GM12891 (cell line): ENCODE measurements at regions not wholly inside any gene's neighbourhood (a gene's known extent, or its start where the extent isn't known, plus 50 kb on each side); places are given as distances from the start of the nearest gene placed in this dataset.
"Not testable (repeated sequence)": the region's sequence is repeated elsewhere in the genome, so short reads cannot be mapped to it uniquely, and the experiment has no call there.

Source experiments
- DNase-seq: peaks from one replicate; pipeline ENCODE4 v3.0.0; 2011; ENCODE audit warnings: low spot score; ENCODE audit not compliant: insufficient read length
- FAIRE-seq: peaks from 2 replicates; lab custom pipeline; 2011; peaks lifted over from hg19 to GRCh38; lab: Jason Lieb, UNC
- PAX5 ChIP-seq: IDR thresholded peaks from 2 replicates; pipeline ENCODE4 v1.6.1; 2011; ENCODE audit warnings: low read length, moderate library complexity, mild to moderate bottlenecking; ENCODE audit not compliant: insufficient read depth, severe bottlenecking
- POLR2A ChIP-seq: IDR thresholded peaks from 2 replicates; pipeline ENCODE4 v1.6.1; 2011; ENCODE audit warnings: low read depth, low read length, control low read depth
- POLR2AphosphoS5 ChIP-seq: IDR thresholded peaks from 2 replicates; pipeline ENCODE4 v1.6.1; 2011; ENCODE audit warnings: low read depth, low read length, control low read depth
- POU2F2 ChIP-seq: IDR thresholded peaks from 2 replicates; pipeline ENCODE4 v1.6.1; 2011; ENCODE audit warnings: low read depth, mild to moderate bottlenecking, control low read depth, low read length, moderate library complexity
- SPI1 ChIP-seq: IDR thresholded peaks from 2 replicates; pipeline ENCODE4 v1.6.1; 2011; ENCODE audit warnings: low read depth, low read length, control low read depth
- TAF1 ChIP-seq: IDR thresholded peaks from 2 replicates; pipeline ENCODE4 v1.6.1; 2011; ENCODE audit warnings: low read depth, low read length, control low read depth

DNA sequence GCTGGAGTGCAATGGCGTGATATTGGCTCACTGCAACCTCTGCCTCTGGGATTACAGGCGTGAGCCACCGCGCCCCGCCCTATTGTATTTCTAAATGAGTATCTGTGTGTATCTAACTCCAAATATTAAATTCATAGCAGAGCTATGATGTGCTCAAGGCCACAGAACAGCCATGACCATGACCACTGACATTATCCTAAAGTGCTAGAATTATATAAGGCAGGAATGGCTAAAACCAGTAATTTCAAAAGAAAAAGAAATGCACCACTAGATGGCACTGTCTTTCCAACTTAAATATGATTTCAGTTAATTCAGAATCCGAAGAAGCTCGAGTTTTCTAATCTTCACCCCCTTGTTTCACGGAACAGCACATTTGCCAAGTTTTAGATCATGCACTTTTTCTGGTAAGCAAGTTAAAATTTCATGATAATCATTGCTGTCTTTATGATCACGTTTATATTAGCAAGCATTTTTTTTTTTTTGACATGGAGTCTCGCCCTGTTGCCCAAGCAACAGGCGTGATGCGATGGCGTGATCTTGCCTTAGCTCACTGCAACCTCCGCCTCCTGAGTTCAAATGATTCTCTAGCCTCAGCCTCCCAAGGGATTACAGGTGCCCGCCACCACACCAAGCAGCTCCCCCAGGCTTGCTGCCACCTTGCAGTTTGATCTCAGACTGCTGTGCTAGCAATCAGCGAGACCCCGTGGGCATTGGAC is 65.3 kb downstream of the OR13A1 start:
- TF ChIP-seq POLR2AphosphoS5: no peak
- TF ChIP-seq POLR2A: no peak
- TF ChIP-seq SPI1: no peak
- no peak for TF ChIP-seq PAX5
- TF ChIP-seq TAF1: no peak
- no peak for TF ChIP-seq POU2F2
- DNase-seq: no peak
- FAIRE-seq: peak; percentile 90

DNA sequence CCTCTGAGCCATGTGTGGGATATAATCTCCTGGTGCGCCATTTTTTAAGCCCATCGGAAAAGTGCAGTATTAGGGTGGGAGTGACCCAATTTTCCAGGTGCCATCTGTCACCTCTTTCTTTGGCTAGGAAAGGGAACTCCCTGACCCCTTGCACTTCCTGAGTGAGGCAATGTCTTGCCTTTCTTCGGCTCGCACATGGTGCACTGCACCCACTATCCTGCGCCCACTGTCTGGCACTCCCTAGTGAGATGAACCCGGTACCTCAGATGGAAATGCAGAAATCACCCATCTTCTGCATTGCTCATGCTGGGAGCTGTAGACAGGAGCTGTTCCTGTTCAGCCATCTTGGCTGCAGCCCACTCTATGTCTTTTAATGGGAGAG is 64.7 kb downstream of the OR13A1 start:
- FAIRE-seq, DNase-seq: not testable (repeated sequence)
